ENCODE measurements at regions not wholly inside any gene's neighbourhood (a gene's known extent, or its start where the extent isn't known, plus 50 kb on each side); places are given as distances from the start of the nearest gene placed in this dataset.

DNA sequence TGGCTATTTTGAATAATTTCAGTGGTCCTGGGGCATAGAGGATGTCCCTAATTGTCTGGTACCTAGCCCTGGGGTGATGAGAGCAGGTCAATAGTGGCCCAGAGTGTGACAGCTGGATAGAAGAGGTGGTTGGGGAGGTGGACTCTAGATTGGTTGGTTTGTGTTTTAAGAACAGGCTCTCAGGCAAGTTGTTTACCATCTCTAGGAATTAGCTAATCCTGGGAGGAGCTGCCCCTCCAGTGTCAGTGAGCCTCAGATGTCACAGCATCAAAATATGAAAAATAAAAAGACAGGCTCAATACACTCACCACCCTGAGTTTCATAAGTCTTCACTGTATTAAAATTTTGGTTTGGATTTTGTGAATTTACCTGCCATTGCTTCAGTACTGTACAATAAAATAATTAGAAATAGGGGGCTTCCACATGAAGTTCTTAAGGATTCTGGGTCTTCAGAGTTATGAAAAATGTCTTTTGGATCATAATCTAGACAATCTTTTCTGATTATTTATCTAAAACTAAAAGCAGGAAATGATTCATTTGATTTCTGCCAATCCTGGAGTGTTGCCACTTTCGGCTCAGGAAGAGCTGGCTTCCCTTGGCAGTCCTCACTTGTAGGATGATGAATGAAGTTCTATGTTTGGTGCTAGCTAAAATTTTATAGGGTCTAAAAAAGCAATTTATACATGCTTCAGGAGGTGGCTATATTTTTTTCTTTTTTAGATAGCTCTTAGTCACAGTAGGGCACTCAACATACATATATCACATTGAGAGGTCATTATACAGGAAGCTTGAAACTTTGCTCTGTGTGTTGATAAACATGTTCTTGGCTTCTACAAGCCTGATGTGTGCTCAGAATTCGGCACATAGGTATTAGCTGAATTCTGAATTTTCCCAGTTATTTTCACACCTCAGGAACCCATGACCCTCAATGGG is 395.1 kb downstream of the RAB28 start:
- TF ChIP-seq NR1H2 (CRISPR knock-in tag; IDR thresholded peaks at IDR 0.05) = no peak
- TF ChIP-seq NFE2L1 (CRISPR knock-in tag; IDR thresholded peaks at IDR 0.05) = no peak
- TF ChIP-seq CBFB (CRISPR knock-in tag; IDR thresholded peaks at IDR 0.05; ENCODE audit: low read depth) = no peak

DNA sequence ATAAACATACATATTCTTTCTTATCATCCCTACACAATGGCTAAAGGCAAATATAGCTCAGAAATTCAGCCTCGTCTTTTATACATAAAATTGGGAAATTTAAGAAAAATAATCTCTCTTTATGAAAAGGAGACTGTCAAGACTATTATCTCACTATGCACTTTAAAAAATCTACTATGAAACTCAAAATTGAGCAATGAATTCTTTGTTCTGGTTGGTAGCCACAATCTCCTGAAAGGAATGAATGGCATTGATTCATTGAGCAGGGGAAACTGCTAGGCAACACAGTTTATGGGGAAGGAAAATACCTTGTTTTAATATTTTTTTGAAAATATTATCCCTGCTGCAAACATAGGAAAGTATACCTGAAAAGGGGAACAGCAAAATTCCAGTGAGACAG is 397.1 kb downstream of the RAB28 start:
- Mint-ChIP-seq H3K4me3 (no peak overlapping the region), H3K4me1 (peaks cover 13% of the 10 kb centered on the region)
- TF ChIP-seq RORB (CRISPR knock-in tag; IDR thresholded peaks at IDR 0.05) (no peak), ESRRA (CRISPR knock-in tag; IDR thresholded peaks at IDR 0.05; ENCODE audit: borderline replicate concordance) (no peak)

More for the DNA sequence above, 395.1 kb downstream of the RAB28 start:
- Mint-ChIP-seq H3K4me1 (peaks cover 13% of the 10 kb centered on the region), H3K9me3 (peaks cover 7% of the 10 kb centered on the region), H3K27ac (no peak overlapping the region), H3K4me3 (no peak overlapping the region), H3K36me3 (no peaks in the 10 kb centered on the region), H3K27me3 (ENCODE audit: low read depth) (no peaks in the 10 kb centered on the region; the same call in 1 of the 2 replicates)
- ATAC-seq (no peak), DNase-seq (ENCODE audit: low spot score) (no peak)
- ChIA-PET POLR2A (interaction anchor here (1.0 kb wide), 1 partner anchor 55 kb away, joined by 3 read pairs; no protein-coding TSS in a partner anchor), CTCF (no interaction called here)

DNA sequence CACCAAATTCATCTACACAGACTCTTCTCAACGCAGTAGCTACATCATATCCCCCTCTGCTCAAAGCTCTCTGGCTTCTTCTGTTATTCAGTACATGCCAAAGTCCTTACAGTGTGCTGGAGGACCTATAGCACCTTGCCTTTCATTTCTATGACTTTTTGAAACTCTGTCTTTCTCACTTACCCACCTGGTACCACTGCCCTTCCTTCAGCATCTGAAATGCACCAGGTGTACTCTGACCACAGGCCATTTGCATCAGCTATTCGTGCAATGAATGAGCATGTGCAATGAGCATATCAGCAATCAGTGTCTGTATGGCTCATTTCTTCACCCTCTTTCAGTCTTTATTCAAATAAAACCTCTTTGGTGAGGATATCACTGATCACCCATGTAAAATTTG is 399.9 kb downstream of the RAB28 start:
- no peak for ATAC-seq
- peaks cover 48% of the 10 kb centered on the region for H3K9me3 Mint-ChIP-seq
- CTCF ChIA-PET = no interaction called here
- H3K27ac Mint-ChIP-seq = no peak overlapping the region
- no peak overlapping the region for H3K4me3 Mint-ChIP-seq
- H3K4me1 Mint-ChIP-seq = peaks cover 3% of the 10 kb centered on the region; the same call in 1 of the 2 replicates
- peaks cover 4% of the 10 kb centered on the region for H3K27me3 Mint-ChIP-seq (ENCODE audit: low read depth)
- DNase-seq (ENCODE audit: low spot score) = no peak
- peaks cover 29% of the 10 kb centered on the region for H3K36me3 Mint-ChIP-seq
- POLR2A ChIA-PET = no interaction called here
- TF ChIP-seq, protein P1, sequence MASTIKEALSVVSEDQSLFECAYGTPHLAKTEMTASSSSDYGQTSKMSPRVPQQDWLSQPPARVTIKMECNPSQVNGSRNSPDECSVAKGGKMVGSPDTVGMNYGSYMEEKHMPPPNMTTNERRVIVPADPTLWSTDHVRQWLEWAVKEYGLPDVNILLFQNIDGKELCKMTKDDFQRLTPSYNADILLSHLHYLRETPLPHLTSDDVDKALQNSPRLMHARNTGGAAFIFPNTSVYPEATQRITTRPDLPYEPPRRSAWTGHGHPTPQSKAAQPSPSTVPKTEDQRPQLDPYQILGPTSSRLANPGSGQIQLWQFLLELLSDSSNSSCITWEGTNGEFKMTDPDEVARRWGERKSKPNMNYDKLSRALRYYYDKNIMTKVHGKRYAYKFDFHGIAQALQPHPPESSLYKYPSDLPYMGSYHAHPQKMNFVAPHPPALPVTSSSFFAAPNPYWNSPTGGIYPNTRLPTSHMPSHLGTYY (CRISPR knock-in tag; IDR thresholded peaks at IDR 0.05) = no peak
- TF ChIP-seq ATF1 (CRISPR knock-in tag; IDR thresholded peaks at IDR 0.05) = no peak
- TF ChIP-seq TEAD4 (CRISPR knock-in tag; IDR thresholded peaks at IDR 0.05) = no peak
- TF ChIP-seq, protein P2, sequence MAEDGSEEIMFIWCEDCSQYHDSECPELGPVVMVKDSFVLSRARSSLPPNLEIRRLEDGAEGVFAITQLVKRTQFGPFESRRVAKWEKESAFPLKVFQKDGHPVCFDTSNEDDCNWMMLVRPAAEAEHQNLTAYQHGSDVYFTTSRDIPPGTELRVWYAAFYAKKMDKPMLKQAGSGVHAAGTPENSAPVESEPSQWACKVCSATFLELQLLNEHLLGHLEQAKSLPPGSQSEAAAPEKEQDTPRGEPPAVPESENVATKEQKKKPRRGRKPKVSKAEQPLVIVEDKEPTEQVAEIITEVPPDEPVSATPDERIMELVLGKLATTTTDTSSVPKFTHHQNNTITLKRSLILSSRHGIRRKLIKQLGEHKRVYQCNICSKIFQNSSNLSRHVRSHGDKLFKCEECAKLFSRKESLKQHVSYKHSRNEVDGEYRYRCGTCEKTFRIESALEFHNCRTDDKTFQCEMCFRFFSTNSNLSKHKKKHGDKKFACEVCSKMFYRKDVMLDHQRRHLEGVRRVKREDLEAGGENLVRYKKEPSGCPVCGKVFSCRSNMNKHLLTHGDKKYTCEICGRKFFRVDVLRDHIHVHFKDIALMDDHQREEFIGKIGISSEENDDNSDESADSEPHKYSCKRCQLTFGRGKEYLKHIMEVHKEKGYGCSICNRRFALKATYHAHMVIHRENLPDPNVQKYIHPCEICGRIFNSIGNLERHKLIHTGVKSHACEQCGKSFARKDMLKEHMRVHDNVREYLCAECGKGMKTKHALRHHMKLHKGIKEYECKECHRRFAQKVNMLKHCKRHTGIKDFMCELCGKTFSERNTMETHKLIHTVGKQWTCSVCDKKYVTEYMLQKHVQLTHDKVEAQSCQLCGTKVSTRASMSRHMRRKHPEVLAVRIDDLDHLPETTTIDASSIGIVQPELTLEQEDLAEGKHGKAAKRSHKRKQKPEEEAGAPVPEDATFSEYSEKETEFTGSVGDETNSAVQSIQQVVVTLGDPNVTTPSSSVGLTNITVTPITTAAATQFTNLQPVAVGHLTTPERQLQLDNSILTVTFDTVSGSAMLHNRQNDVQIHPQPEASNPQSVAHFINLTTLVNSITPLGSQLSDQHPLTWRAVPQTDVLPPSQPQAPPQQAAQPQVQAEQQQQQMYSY (CRISPR knock-in tag; IDR thresholded peaks at IDR 0.05) = no peak
- TF ChIP-seq, protein P3, sequence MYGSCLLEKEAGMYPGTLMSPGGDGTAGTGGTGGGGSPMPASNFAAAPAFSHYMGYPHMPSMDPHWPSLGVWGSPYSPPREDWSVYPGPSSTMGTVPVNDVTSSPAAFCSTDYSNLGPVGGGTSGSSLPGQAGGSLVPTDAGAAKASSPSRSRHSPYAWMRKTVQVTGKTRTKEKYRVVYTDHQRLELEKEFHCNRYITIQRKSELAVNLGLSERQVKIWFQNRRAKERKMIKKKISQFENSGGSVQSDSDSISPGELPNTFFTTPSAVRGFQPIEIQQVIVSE (CRISPR knock-in tag; IDR thresholded peaks at IDR 0.05; ENCODE audit: borderline replicate concordance) = no peak
- no peak for TF ChIP-seq GABPB1 (CRISPR knock-in tag; IDR thresholded peaks at IDR 0.05)
- TF ChIP-seq, protein P4, sequence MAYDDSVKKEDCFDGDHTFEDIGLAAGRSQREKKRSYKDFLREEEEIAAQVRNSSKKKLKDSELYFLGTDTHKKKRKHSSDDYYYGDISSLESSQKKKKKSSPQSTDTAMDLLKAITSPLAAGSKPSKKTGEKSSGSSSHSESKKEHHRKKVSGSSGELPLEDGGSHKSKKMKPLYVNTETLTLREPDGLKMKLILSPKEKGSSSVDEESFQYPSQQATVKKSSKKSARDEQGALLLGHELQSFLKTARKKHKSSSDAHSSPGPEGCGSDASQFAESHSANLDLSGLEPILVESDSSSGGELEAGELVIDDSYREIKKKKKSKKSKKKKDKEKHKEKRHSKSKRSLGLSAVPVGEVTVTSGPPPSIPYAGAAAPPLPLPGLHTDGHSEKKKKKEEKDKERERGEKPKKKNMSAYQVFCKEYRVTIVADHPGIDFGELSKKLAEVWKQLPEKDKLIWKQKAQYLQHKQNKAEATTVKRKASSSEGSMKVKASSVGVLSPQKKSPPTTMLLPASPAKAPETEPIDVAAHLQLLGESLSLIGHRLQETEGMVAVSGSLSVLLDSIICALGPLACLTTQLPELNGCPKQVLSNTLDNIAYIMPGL (CRISPR knock-in tag; IDR thresholded peaks at IDR 0.05) = no peak
- TF ChIP-seq, protein P5, sequence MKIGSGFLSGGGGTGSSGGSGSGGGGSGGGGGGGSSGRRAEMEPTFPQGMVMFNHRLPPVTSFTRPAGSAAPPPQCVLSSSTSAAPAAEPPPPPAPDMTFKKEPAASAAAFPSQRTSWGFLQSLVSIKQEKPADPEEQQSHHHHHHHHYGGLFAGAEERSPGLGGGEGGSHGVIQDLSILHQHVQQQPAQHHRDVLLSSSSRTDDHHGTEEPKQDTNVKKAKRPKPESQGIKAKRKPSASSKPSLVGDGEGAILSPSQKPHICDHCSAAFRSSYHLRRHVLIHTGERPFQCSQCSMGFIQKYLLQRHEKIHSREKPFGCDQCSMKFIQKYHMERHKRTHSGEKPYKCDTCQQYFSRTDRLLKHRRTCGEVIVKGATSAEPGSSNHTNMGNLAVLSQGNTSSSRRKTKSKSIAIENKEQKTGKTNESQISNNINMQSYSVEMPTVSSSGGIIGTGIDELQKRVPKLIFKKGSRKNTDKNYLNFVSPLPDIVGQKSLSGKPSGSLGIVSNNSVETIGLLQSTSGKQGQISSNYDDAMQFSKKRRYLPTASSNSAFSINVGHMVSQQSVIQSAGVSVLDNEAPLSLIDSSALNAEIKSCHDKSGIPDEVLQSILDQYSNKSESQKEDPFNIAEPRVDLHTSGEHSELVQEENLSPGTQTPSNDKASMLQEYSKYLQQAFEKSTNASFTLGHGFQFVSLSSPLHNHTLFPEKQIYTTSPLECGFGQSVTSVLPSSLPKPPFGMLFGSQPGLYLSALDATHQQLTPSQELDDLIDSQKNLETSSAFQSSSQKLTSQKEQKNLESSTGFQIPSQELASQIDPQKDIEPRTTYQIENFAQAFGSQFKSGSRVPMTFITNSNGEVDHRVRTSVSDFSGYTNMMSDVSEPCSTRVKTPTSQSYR (CRISPR knock-in tag; IDR thresholded peaks at IDR 0.05) = no peak
- no peak for TF ChIP-seq NR1H2 (CRISPR knock-in tag; IDR thresholded peaks at IDR 0.05)
- no peak for TF ChIP-seq ZNF423 (CRISPR knock-in tag; IDR thresholded peaks at IDR 0.05)
- TF ChIP-seq, protein P6, sequence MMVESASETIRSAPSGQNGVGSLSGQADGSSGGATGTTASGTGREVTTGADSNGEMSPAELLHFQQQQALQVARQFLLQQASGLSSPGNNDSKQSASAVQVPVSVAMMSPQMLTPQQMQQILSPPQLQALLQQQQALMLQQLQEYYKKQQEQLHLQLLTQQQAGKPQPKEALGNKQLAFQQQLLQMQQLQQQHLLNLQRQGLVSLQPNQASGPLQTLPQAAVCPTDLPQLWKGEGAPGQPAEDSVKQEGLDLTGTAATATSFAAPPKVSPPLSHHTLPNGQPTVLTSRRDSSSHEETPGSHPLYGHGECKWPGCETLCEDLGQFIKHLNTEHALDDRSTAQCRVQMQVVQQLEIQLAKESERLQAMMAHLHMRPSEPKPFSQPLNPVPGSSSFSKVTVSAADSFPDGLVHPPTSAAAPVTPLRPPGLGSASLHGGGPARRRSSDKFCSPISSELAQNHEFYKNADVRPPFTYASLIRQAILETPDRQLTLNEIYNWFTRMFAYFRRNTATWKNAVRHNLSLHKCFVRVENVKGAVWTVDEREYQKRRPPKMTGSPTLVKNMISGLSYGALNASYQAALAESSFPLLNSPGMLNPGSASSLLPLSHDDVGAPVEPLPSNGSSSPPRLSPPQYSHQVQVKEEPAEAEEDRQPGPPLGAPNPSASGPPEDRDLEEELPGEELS (CRISPR knock-in tag; IDR thresholded peaks at IDR 0.05) = no peak
- TF ChIP-seq, protein P7, sequence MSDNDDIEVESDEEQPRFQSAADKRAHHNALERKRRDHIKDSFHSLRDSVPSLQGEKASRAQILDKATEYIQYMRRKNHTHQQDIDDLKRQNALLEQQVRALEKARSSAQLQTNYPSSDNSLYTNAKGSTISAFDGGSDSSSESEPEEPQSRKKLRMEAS (CRISPR knock-in tag; IDR thresholded peaks at IDR 0.05) = no peak
- TF ChIP-seq SOX15 (CRISPR knock-in tag; IDR thresholded peaks at IDR 0.05) = no peak
- no peak for TF ChIP-seq EMX1 (CRISPR knock-in tag; IDR thresholded peaks at IDR 0.05)

More for the DNA sequence above, 397.1 kb downstream of the RAB28 start:
- ChIA-PET CTCF (no interaction called here), POLR2A (no interaction called here)
- ATAC-seq = no peak
- no peak for DNase-seq (ENCODE audit: low spot score)
- H3K27me3 Mint-ChIP-seq (ENCODE audit: low read depth) = peaks cover 4% of the 10 kb centered on the region
- no peak overlapping the region for H3K27ac Mint-ChIP-seq
- peaks cover 22% of the 10 kb centered on the region for H3K9me3 Mint-ChIP-seq
- peaks cover 13% of the 10 kb centered on the region for H3K36me3 Mint-ChIP-seq
